Skin epidermis (tissue), 12 donors: ENCODE measurements at regions not wholly inside any gene's neighbourhood (a gene's known extent, or its start where the extent isn't known, plus 50 kb on each side); places are given as distances from the start of the nearest gene placed in this dataset.
"Not testable (repeated sequence)": the region's sequence is repeated elsewhere in the genome, so short reads cannot be mapped to it uniquely, and the experiment has no call there.

ENCODE experiments used
- H3K27ac ChIP-seq, 21 experiments: fragments of 200-600 bp; sonication (generic) in 11 of 21; one replicate each; pipeline ENCODE4 v1.5.0; 2020; ENCODE audit warnings: mild to moderate bottlenecking in 3 of 21, inconsistent platforms in 2 of 21, moderate library complexity in 2 of 21
- H3K4me3 ChIP-seq, 7 experiments: fragments of 200-600 bp; sonication (generic) in 2 of 7; one replicate each; pipeline ENCODE4 v1.5.0; 2020; ENCODE audit warnings: inconsistent platforms in 2 of 7, mild to moderate bottlenecking in 2 of 7, moderate library complexity in 1 of 7

DNA sequence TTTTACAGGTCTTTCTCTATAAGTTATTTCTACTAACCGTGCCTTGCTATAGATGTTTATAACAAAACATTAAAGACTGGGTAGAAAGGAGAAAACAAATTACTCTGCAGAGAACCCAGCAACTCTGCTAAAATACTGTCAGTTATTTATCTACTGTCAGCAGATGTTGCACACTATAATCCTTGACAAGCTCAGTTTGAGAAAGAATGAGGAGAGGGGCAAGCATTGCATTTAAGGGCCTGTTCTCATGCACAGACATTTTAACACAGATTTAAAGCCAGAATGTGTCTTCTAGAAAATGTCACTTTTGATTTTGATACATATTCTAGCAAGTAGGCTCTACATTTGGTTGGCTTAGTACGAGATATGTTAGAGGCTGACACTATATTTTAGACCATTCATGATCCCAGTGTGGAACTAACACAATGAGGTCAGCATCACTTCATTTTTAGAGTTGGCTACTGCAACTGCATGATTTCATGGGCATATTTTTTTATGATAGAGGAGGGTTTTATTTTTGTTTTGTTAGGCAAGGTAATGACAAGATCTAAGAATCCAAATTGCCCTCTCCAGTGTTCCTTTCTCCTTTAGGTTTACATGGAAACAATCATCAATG is 516.4 kb downstream of the ZEB2 start:
- Histone ChIP-seq H3K4me3 (no peak overlapping the region), H3K27ac (no peak overlapping the region)

DNA sequence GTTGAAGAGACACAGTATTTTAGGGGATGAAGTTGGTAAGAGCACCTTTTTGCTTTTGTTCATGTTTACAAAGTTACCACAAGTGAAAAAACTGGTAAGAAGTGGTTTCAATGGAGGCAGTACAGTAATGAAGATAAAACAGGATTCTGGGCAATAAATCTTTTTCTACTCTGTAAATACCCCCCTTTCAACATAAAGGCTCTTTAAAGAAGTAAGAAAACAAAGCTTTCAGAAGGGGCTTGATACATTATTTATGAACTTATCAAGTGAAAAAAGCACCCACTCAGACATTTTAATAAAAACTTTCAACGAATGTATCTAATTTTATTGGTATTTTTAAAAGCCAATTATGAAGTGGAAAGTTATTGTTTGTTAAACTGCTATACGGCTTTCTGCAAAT is 522.9 kb downstream of the ZEB2 start:
- H3K27ac ChIP-seq = no peak overlapping the region
- H3K4me3 ChIP-seq = no peak overlapping the region

DNA sequence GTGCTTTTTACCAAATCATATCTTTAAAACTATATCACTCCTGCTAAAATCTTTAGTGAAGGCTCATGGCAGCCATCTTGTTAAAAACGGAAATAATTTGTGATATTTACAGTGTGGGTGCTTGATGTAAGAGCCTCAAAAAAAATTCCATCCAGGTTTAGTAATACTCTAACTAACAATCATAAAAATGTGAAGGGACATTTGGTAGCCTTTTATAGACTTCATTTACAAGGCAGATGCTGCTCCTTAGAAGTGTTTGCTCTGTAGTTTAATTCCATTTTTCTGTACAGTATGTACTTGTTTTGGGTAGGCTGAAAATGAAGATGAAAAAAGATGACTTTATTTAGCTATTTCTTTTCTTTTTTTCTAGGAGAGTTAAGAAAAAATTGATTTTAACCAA is 525.0 kb downstream of the ZEB2 start:
- Histone ChIP-seq H3K27ac (no peak overlapping the region), H3K4me3 (no peak overlapping the region)

DNA sequence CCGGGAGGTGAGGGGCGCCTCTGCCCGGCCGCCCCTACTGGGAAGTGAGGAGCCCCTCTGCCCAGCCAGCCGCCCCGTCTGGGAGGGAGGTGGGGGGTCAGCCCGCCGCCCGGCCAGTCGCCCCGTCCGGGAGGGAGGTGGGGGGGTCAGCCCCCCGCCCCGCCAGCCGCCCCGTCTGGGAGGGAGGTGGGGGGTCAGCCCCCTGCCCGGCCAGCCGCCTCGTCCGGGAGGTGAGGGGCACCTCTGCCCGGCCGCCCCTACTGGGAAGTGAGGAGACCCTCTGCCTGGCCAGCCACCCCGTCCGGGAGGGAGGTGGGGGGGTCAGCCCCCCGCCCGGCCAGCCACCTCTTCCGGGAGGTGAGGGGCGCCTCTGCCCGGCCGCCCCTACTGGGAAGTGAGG is 528.3 kb downstream of the ZEB2 start:
- not testable (repeated sequence) for H3K4me3 ChIP-seq, H3K27ac ChIP-seq

DNA sequence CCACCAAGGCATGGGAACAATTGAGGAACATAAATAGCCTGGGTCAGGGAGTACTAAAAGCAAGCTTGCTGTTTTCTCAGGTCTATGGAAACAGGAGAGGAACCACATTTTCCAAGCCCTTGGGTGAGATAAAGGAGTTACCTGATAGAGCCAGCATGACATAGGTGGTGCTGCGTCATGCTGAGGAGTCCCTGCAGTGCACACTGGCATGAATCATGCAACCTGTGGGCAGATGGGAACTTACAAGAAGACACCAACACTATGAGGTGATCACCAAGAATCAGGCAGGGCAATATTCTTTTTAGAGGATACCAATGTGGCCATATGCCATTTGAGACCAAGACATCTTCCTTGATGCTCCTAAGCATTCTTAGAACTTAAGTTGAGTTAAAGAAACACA is 531.8 kb downstream of the ZEB2 start:
- Histone ChIP-seq H3K27ac (no peak overlapping the region), H3K4me3 (no peak overlapping the region)

DNA sequence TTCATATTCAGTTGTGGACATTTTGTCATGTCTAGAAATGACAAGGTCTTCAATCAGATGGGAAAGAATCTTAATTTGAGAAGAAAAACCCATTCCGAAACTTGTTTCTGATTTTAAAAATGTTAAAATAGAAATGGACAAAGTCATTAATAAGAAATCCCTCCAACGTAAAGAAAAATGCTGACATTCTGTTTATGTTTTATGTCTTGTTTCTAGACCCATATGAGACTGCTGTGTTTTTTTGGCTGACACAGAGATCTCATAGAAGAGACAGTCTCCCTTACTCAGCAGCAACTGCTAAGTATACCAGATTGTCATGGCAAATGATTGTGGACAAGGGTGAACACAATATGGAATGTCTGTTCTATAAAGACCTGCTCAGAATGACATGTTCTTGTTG is 538.5 kb downstream of the ZEB2 start:
- no peak overlapping the region for H3K27ac ChIP-seq

DNA sequence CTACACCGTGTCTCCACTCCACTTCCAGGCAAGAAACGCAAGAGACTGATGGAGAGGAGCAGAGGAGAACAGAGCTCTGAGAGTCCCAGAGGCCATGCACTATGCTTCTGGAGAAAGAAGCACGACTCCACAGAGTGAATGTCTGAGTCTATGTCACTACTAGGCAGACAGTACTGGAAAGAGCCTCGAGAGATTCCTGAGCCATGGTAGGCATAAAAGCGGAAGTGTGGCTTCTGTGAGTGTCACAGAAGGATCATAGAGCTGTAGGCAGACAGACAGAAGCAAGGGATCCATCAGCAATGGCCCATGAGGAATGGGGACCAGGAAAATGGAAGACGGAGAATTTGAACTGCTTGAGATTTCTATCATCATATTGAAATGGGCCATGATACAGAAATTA is 542.6 kb downstream of the ZEB2 start:
- H3K4me3 ChIP-seq = no peak overlapping the region
- no peak overlapping the region for H3K27ac ChIP-seq

More for the DNA sequence above, 538.5 kb downstream of the ZEB2 start:
- no peak overlapping the region for H3K4me3 ChIP-seq

DNA sequence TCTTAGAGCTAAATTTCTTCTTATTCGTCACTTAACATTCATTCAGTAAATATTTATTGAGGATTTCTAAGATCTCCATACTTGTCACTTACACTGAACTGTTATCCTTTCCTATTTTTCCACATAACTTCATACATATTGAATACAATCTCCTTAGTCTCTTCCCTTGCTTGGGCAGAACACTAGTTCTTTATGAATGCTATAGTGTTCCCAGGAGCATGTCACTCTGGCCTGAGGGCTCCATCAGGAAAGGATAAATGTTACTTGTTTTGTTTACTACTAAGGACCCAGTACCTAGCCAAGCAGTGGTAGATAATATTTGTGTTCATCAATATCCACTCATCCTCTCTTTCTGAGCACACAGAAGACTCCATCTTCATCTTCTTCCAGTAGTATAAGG is 544.7 kb downstream of the ZEB2 start:
- H3K4me3 ChIP-seq = no peak overlapping the region

DNA sequence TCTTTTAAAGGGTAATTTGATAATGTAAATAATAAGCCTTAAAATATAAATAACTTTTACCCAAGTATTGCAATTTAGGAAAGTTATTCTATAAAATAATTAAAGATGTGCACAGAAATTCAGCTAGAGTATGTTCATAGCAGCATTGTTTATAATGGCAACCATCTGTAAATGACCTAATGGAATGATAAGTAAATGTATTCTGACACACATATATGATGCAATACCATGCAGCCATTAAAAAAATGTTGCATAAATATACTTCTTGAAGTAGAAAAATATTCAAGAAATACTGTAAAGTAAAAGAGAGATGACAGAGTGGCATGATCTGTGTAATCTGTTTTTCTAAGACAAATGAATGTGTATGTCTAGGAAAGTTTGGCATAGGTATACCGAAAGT is 545.7 kb downstream of the ZEB2 start:
- Histone ChIP-seq H3K4me3 (no peak overlapping the region), H3K27ac (no peak overlapping the region)

More for the DNA sequence above, 544.7 kb downstream of the ZEB2 start:
- no peak overlapping the region for H3K27ac ChIP-seq

DNA sequence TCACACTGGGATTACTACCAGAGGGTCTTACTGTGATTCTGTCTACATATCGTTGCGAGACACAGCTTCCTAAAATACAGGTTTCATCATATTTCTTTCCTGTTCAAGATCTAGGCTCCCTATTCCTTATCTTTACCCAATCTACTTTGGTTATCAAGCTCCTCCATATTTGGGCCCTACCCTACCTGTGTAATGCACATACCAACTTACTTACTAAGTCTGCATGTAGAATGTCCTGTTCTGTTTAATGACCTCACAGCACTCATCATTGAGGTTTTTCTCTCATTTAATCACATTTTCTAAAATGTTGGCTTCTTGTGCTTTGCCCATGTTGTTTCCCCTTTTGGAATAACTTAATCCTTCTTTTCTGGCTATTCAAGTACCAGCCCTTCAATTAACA is 551.1 kb downstream of the ZEB2 start:
- Histone ChIP-seq H3K4me3 (no peak overlapping the region), H3K27ac (no peak overlapping the region)

DNA sequence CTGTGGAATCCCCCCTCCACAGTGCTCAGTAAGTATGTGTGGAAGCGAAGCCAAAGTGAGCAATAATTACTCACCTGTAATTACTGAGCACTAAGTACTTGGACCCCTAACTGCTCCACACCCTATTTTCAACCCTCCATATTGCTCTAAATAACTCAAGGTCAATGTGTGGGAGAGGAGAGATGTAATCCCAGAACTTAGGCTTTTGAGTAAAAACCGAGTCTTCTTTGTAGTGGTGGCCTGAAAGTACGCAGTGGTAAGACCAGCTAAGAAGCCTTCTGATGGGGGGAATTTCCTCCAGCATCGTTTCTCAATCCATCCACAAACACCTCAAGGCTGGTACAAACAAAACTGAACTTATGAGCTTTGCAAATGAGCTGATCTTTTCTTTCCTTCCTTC is 551.6 kb downstream of the ZEB2 start:
- no peak overlapping the region for H3K4me3 ChIP-seq
- H3K27ac ChIP-seq = no peak overlapping the region

DNA sequence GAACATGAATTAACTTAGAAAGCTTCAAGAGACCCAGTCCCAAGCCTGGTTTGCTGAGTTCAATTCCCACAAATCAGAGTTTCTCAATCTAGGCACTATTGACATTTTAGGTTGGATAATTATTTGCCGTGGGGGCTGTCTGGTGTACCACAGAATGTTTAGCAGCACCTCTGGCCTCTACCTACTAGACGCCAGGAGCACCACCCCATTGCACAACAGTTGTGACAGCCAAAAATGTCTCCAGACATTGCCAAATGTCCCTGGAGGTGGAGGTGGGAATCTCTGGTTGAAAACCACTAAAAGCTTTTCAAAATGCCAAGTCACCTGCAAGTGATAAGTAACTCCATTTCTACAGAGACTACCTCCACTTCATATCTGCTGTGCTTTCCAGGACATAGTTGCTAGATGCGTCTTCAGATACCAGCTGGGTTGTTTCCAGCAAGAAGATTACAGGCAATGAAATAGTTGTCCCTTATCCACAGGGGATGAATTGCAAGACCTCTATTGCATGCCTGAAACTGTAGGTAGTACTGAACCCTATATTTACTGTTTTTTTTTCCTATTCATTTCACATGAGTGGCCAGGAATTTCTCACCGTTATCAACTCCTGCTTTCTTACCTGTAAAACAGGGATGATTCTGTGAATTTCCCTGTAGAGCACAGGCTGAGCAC is 554.3 kb downstream of the ZEB2 start:
- H3K4me3 ChIP-seq = no peak overlapping the region
- no peak overlapping the region for H3K27ac ChIP-seq

DNA sequence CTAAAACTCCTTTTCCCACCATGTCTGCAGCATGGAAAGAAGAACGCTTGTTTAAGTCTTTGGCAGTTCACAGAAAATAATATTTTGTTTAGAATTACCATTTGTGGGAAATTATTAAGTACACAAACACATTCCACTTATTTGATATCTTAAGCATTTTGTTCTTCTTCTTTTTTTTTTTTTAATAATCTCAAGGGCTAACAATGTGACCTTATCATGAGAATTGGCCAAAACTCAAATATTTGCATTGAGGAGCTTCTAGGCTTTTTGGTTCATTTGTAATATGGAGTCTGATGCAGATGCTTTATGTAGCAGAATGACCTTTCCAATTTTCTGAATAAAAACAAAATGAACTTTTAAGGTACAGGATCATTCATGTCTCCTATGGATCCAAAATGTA is 555.0 kb downstream of the ZEB2 start:
- H3K27ac ChIP-seq = no peak overlapping the region
- H3K4me3 ChIP-seq = no peak overlapping the region

DNA sequence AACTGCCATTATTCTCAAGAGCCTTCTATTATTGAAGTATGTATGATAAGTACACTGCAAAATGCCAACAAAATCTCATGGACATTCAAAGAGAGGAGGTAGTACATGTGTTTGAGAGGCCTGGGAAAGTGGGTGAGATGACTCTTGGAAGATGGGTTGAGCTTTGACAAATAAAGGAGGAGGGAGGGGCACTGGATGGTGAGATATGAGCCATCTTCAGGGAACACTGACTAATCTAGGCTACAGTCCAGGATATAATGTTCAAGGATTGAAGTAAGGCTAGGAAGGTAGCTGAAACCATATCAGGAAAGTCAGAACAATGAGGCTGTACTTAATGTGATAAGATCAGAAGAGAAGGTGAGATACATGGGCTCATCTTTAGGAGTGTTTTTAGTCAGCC is 559.7 kb downstream of the ZEB2 start:
- H3K4me3 ChIP-seq = no peak overlapping the region
- H3K27ac ChIP-seq = no peak overlapping the region

DNA sequence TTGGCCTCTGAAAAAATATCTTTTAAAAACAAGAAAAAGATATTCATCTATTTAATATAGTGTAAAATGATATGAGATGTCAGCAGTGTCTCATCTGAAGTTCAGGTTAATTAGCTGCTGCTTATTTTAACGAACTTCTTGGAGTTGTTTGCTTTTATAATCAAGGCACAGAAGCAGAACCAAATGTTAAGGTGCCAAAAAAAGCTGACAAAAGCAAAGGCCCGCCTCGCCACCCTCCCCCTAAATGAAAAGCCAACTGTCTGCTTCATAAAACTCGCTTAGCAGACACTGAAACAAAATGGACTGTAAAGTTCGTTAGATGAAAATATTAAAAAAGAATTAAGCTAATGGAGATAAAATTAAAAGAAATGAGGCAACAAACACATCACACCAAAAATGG is 562.6 kb downstream of the ZEB2 start:
- H3K27ac ChIP-seq = no peak overlapping the region

DNA sequence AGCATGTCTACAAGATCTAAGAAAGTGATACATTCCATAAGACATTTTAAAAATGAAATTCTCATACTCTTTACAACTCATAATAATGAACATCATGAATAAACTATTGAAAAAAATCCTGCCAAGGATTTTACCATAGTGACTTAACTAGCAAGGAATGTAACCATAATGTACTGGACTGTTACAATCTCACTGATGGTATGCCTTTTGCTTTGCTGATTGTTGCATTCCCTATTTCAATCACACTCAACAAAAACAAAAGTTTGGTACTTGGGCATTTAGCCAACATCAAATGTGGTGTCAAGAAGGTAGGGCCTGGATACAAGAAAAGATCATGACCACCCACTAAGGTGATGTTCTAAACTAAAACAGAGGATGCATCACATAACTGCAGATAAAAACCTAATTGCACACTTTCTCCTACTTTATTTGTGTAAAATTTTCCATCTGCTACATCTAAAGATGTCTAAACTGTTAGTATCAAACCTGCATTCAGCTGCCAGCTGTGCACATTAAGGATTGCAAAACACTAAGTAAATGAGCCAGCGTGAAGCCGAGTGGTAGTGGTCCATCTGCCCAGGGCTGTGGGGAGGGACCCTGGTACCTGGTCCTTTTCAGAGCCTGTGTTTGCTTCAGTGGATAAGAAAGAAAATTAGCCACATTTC is 564.4 kb downstream of the ZEB2 start:
- H3K4me3 ChIP-seq = no peak overlapping the region
- H3K27ac ChIP-seq = peak overlapping the region in 4 of 21 experiments; percentile 12 to 58 (median 38)

More for the DNA sequence above, 562.6 kb downstream of the ZEB2 start:
- H3K4me3 ChIP-seq = no peak overlapping the region

DNA sequence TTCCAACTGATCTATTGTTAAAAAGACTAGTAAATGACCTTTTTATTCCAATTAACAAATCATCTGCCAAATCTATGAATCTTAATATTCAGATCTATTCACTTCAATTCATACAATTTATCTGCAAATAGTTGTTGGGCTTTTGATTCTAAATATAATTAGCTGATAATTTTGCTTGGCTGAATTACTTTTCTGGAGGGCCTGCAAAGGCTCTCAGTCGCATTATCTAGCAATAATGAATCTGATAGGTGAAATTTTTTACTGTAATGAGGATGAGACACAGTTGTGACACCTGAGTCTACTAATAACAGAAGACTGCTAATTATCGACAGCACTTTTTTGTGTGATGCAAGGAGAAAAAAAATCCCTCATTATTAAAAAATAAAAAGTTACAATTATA is 565.1 kb downstream of the ZEB2 start:
- Histone ChIP-seq H3K4me3 (no peak overlapping the region), H3K27ac (peak overlapping the region in 4 of 21 experiments; percentile 1 to 51 (median 10))

DNA sequence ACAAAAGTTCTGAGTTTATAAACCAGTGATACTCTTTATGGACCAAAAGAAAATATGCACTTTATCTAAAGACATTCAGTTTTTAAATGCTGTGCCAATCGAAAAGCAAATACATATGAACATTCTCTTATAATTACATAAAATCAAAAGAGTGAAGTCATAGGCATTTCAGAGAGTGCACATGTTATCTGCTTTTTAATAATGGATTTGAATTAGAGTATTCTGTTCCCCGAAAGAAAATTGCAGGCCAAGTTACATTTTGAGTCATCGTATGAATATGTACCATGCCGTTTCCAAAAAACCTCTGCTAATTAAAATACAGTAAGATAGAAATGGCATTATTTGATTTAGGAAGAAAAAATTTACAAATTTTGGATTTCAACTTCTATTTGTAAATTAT is 565.7 kb downstream of the ZEB2 start:
- Histone ChIP-seq H3K4me3 (no peak overlapping the region), H3K27ac (peak overlapping the region in 4 of 21 experiments; percentile 5 to 81 (median 32))

DNA sequence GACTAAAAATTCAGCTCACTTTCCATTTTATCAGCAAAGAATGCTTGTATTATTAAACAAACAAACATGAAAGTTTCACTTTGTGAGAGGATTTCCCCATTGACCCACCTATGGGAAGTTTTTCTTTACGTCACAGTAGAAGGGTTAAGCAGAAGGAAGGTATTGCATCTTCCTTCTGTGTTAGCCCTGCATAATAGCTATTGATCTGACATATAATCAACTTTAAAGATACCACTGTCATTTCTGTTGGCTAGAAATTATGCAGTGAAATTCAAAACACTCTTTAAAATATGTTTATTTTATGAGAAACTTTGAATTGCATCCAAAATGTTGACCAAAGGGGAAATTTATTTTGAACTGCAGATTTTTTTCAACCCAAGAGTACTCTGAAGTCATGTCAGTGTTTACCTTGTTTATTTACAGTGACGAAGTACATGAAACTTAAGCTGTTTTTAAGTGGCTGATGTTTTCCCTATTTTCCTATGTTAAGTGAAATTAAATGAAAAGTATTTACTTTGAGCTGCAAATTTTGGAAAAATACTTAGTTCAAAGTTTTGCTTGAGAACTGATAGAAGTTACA is 566.4 kb downstream of the ZEB2 start:
- Histone ChIP-seq H3K4me3 (no peak overlapping the region), H3K27ac (peak overlapping the region in 9 of 21 experiments; percentile 5 to 81 (median 23))

DNA sequence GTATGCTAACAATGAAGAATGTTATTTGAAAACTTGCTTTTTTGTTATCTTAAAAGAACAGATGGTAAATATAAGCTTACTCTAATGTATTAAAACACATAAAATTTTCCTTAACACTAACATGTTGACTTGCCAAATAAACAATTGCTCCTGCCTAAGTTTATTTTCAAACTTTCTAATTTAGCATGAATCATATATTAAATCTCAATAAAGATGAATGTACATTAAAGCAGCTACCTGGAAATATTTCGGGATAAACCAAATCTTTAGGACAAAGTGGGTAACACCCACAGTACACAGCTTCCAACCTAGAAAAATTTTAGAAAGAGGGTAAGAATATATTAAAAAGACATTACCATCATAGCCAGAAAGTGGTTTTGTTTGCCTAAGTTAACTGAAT is 567.4 kb downstream of the ZEB2 start:
- peak overlapping the region in 8 of 21 experiments; percentile 0 to 81 (median 12) for H3K27ac ChIP-seq
- H3K4me3 ChIP-seq = no peak overlapping the region

DNA sequence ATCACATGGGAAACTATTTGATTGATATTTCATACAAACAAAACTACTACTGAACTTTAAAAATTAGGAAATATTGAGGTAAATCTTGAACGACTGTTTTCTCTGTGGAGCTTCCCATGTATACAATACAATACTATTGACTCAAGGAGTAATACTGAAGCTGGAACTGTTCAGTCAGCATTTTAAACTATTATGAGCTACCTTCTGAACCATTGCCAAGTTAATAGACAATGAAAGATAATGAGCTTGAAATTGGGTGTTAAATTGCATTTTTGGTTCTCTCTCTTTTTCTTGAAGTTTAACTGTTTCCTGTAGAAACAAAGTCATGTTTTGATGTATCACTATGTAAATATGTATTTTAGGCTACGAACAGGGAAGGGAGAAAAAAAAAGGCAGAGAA is 569.2 kb downstream of the ZEB2 start:
- no peak overlapping the region for H3K4me3 ChIP-seq
- H3K27ac ChIP-seq = peak overlapping the region in 8 of 21 experiments; percentile 5 to 81 (median 42)
